Transverse colon (tissue), 4 donors: ENCODE measurements at regions not wholly inside any gene's neighbourhood (a gene's known extent, or its start where the extent isn't known, plus 50 kb on each side); places are given as distances from the start of the nearest gene placed in this dataset.

ENCODE experiments used
- DNase-seq: peaks from one replicate; pipeline ENCODE4 v3.0.0-alpha.2; 2019
- H3K27ac ChIP-seq, 4 donors: fragments of 200-600 bp; sonication (generic); 2 replicates each; pipeline ENCODE4 v1.5.1; 2016 to 2018; ENCODE audit warnings: inconsistent platforms in 4 of 4
- H3K27me3 ChIP-seq: fragments of 200-600 bp; sonication (generic); 2 replicates; pipeline ENCODE4 v1.5.1; 2017; ENCODE audit warnings: inconsistent platforms
- H3K36me3 ChIP-seq, 4 donors: fragments of 200-600 bp; sonication (generic); 2 replicates each; pipeline ENCODE4 v1.5.1; 2017 to 2019; ENCODE audit warnings: inconsistent platforms in 4 of 4
- H3K4me1 ChIP-seq, 4 donors: fragments of 200-600 bp; sonication (generic); 2 replicates each; pipeline ENCODE4 v1.5.1; 2017 to 2020; ENCODE audit warnings: inconsistent platforms in 4 of 4
- H3K4me3 ChIP-seq, 4 donors: fragments of 200-600 bp; sonication (generic); 1 replicate in 1 of 4; 2 replicates in 3 of 4; pipeline versions ENCODE4 v1.5.1 to v1.6.1; 2017 to 2019; ENCODE audit warnings: inconsistent platforms in 4 of 4
- H3K9me3 ChIP-seq, 2 donors: fragments of 200-600 bp; sonication (generic); 2 replicates each; pipeline ENCODE4 v1.5.1; 2017 to 2019; ENCODE audit warnings: inconsistent platforms in 2 of 2
- CTCF ChIP-seq, 5 experiments: fragments of 200-600 bp in 3 of 5; fragments of 450-650 bp in 2 of 5; sonication (generic) in 3 of 5; IDR thresholded peaks; 1 replicate in 2 of 5; 2 replicates in 3 of 5; pipeline ENCODE4 v1.5.1; 2016 to 2017; ENCODE audit warnings: antibody characterized with exemption in 5 of 5, inconsistent platforms in 3 of 5, mild to moderate bottlenecking in 2 of 5, moderate library complexity in 1 of 5
- EP300 ChIP-seq: sonication (generic); formaldehyde crosslinking; IDR thresholded peaks from one replicate; pipeline ENCODE4 v1.6.1; 2017; ENCODE audit warnings: antibody characterized with exemption, low read depth
- POLR2A ChIP-seq: fragments of 450-650 bp; IDR thresholded peaks from one replicate; pipeline ENCODE4 v1.6.1; 2016; ENCODE audit warnings: antibody characterized with exemption, mild to moderate bottlenecking, moderate library complexity
- POLR2AphosphoS5 ChIP-seq, 3 donors: sonication (generic); formaldehyde crosslinking; IDR thresholded peaks; one replicate each; pipeline ENCODE4 v1.6.1; 2016; ENCODE audit warnings: antibody characterized with exemption in 3 of 3
- WGBS, 2 donors: methylation state at CpG; one replicate each; pipeline ENCODE4 v1.1.5; 2018; ENCODE audit warnings: low coverage in 1 of 2; 5-methylcytosine and 5-hydroxymethylcytosine counted together
- in situ Hi-C, 4 donors: fragments of 200-750 bp; cut with MboI; loops; one replicate each; pipeline versions ENCODE4 v1.15.0 to v1.15.1; 2017; ENCODE audit warnings: low sequenced_read_pairs in 3 of 4, low pct_ligation_motif_present in 1 of 4, low pct_unique_long_range_greater_than_20kb in 1 of 4
- intact Hi-C: fragments of 100-400 bp; cut with DNase I; formaldehyde crosslinking; loops from one replicate; pipeline ENCODE4 v1.15.1; 2023; ENCODE audit warnings: low total_unique reads

- intact Hi-C loops, result no loop called here
- H3K27me3 ChIP-seq, result no peaks in the 10 kb centered on the region
- H3K4me3 ChIP-seq, result no peak overlapping the region
- TF ChIP-seq EP300, result no peak
- H3K4me1 ChIP-seq, result no peaks in the 10 kb centered on the region
- DNase-seq, result no peak
- in situ Hi-C loops, result no loop called here
- 72 to 80% methylated on average over 2 of the region's 2 CpGs for WGBS, 2 donors
- H3K27ac ChIP-seq, result no peak overlapping the region
- no peaks in the 10 kb centered on the region for H3K36me3 ChIP-seq
- no peaks in the 10 kb centered on the region for H3K9me3 ChIP-seq
These were observed 61.6 kb upstream of the PRPS1 start for GRCh38 chrX:107566604-107567262.

GRCh38 chrX:107567370-107567769 lies 60.9 kb upstream of the PRPS1 start:
- WGBS, 2 donors, result 51 to 67% methylated on average over 2 of the region's 2 CpGs

GRCh38 chrX:107571296-107571998 lies 56.9 kb upstream of the PRPS1 start:
- H3K27ac ChIP-seq, result no peak overlapping the region
- no peaks in the 10 kb centered on the region for H3K27me3 ChIP-seq
- in situ Hi-C loops (no loop called here), intact Hi-C loops (no loop called here)
- TF ChIP-seq POLR2A (no peak), EP300 (no peak), CTCF (IDR thresholded peaks at IDR 0.05) (no peak), POLR2AphosphoS5 (IDR thresholded peaks at IDR 0.05) (no peak)
- no peak overlapping the region for H3K4me3 ChIP-seq
- DNase-seq, result no peak
- H3K9me3 ChIP-seq, result no peaks in the 10 kb centered on the region
- H3K36me3 ChIP-seq, result no peaks in the 10 kb centered on the region
- H3K4me1 ChIP-seq, result no peaks in the 10 kb centered on the region
- 70 to 71% methylated on average over 1 to 9 of the region's 9 CpGs for WGBS, 2 donors

More at GRCh38 chrX:107567370-107567769, 60.9 kb upstream of the PRPS1 start:
- Histone ChIP-seq H3K27ac (no peak overlapping the region), H3K4me1 (no peaks in the 10 kb centered on the region), H3K36me3 (no peaks in the 10 kb centered on the region), H3K9me3 (no peaks in the 10 kb centered on the region), H3K4me3 (no peak overlapping the region), H3K27me3 (no peaks in the 10 kb centered on the region)
- TF ChIP-seq POLR2AphosphoS5 (IDR thresholded peaks at IDR 0.05) (no peak), EP300 (no peak), CTCF (IDR thresholded peaks at IDR 0.05) (no peak), POLR2A (no peak)
- intact Hi-C loops (no loop called here), in situ Hi-C loops (no loop called here)
- DNase-seq, result no peak

GRCh38 chrX:107573016-107573415 lies 55.3 kb upstream of the PRPS1 start:
- Histone ChIP-seq H3K9me3 (no peaks in the 10 kb centered on the region), H3K27me3 (no peaks in the 10 kb centered on the region), H3K4me1 (no peaks in the 10 kb centered on the region), H3K27ac (no peak overlapping the region), H3K36me3 (no peaks in the 10 kb centered on the region), H3K4me3 (no peak overlapping the region)
- intact Hi-C loops (no loop called here), in situ Hi-C loops (no loop called here)
- 81% methylated on average over 7 of the region's 7 CpGs; no CpG with 5 or more reads in 1 of the 2 donors for WGBS, 2 donors
- no peak for DNase-seq
- no peak for TF ChIP-seq POLR2AphosphoS5 (IDR thresholded peaks at IDR 0.05)
- no peak for TF ChIP-seq POLR2A
- no peak for TF ChIP-seq CTCF (IDR thresholded peaks at IDR 0.05)
- TF ChIP-seq EP300, result no peak
